NCI-H524 (cell line): ENCODE measurements at regions not wholly inside any gene's neighbourhood (a gene's known extent, or its start where the extent isn't known, plus 50 kb on each side); places are given as distances from the start of the nearest gene placed in this dataset.
A peak's percentile ranks its signal among the peaks of the same experiment; 100 is the strongest.

Experiments used
- DNase-seq, 2 experiments: peaks; one replicate each; lab custom pipeline; 2025; lab: John Stamatoyannopoulos, UW

GRCh38 chr12:105457026-105457425, 126.5 kb downstream of the C12orf75 start:
- DNase-seq = peak in 1 of 2 experiments; percentile 43

- no peak for DNase-seq
These were observed 129.4 kb downstream of the C12orf75 start for GRCh38 chr12:105459760-105460330.

GRCh38 chr12:105461271-105461943, 130.9 kb downstream of the C12orf75 start:
- no peak for DNase-seq

GRCh38 chr12:105461944-105462762, 131.7 kb downstream of the C12orf75 start:
- DNase-seq = no peak

GRCh38 chr12:105462831-105463230, 132.3 kb downstream of the C12orf75 start:
- no peak for DNase-seq

- DNase-seq = peak; percentile 81 to 94
These were observed 133.9 kb downstream of the C12orf75 start for GRCh38 chr12:105464406-105464805.

- no peak for DNase-seq
These were observed 135.9 kb downstream of the C12orf75 start for GRCh38 chr12:105466231-105466900.

GRCh38 chr12:105466901-105467598, 136.6 kb downstream of the C12orf75 start:
- DNase-seq = no peak

GRCh38 chr12:105467710-105468366, 137.3 kb downstream of the C12orf75 start:
- no peak for DNase-seq

- DNase-seq = no peak
These were observed 138.0 kb downstream of the C12orf75 start for GRCh38 chr12:105468464-105468863.

- DNase-seq = no peak
These were observed 138.7 kb downstream of the C12orf75 start for GRCh38 chr12:105469211-105469610.

- no peak for DNase-seq
These were observed 139.2 kb downstream of the C12orf75 start for GRCh38 chr12:105469701-105470100.

- DNase-seq = no peak
These were observed 139.6 kb downstream of the C12orf75 start for GRCh38 chr12:105470102-105470501.

GRCh38 chr12:105470601-105471000, 140.1 kb downstream of the C12orf75 start:
- peak in 1 of 2 experiments; percentile 81 for DNase-seq

- DNase-seq = no peak
These were observed 144.2 kb downstream of the C12orf75 start for GRCh38 chr12:105474672-105475071.

- no peak for DNase-seq
These were observed 146.1 kb downstream of the C12orf75 start for GRCh38 chr12:105476616-105477015.

- DNase-seq = peak in 1 of 2 experiments; percentile 58
These were observed 147.4 kb downstream of the C12orf75 start for GRCh38 chr12:105477873-105478272.

GRCh38 chr12:105478788-105479187, 148.3 kb downstream of the C12orf75 start:
- peak in 1 of 2 experiments; percentile 26 for DNase-seq

GRCh38 chr12:105479710-105480109, 149.2 kb downstream of the C12orf75 start:
- DNase-seq = no peak

- no peak for DNase-seq
These were observed 149.7 kb downstream of the C12orf75 start for GRCh38 chr12:105480162-105480561.
